HuH-7.5 (cell line): ENCODE measurements at regions not wholly inside any gene's neighbourhood (a gene's known extent, or its start where the extent isn't known, plus 50 kb on each side); places are given as distances from the start of the nearest gene placed in this dataset.

Experiments
- DNase-seq: peaks from one replicate; pipeline ENCODE4 v3.0.0; 2011; ENCODE audit warnings: low spot score

DNA sequence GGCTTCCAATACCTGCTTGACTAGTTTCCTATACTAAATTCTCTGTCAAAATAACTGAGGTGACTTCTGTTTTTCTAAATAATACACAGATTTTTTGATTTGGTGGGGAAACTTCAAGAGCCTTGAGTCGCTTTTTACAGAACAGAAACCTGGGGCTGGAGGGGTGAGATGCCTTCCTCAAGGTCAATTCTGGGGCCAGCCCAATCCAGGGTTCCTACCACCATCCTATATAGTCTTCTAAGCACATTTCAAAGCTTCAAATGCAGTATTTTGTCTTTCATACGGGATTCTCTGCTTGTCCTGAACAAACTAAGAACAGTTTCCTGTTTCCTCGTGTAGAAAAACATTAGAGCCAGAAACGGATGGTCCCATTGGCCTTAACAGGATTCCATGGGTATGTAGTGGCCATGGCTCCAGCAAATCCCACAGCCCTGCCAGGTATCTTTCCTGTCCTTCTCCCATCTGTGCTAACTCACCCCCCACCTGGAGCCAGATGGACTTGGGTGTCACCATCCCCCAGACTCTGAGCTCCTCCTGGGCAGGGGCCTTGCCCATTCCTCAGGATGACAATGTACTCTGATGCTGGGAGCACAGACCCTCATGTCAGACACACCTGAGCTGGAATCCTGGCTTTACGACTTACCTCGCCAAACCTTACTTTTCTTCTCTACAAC lies 146.9 kb downstream of the KLF13 start:
- no peak for DNase-seq

GRCh38 chr15:31474059-31474868 lies 147.6 kb downstream of the KLF13 start:
- no peak for DNase-seq

- no peak for DNase-seq
These were observed 149.7 kb downstream of the KLF13 start for GRCh38 chr15:31476236-31476810.

GRCh38 chr15:31476866-31477265 lies 150.2 kb downstream of the KLF13 start:
- DNase-seq, result no peak

- DNase-seq, result no peak
These were observed 150.7 kb downstream of the KLF13 start for GRCh38 chr15:31477301-31477700.

- DNase-seq, result no peak
These were observed 151.4 kb downstream of the KLF13 start for GRCh38 chr15:31477851-31478701.

DNA sequence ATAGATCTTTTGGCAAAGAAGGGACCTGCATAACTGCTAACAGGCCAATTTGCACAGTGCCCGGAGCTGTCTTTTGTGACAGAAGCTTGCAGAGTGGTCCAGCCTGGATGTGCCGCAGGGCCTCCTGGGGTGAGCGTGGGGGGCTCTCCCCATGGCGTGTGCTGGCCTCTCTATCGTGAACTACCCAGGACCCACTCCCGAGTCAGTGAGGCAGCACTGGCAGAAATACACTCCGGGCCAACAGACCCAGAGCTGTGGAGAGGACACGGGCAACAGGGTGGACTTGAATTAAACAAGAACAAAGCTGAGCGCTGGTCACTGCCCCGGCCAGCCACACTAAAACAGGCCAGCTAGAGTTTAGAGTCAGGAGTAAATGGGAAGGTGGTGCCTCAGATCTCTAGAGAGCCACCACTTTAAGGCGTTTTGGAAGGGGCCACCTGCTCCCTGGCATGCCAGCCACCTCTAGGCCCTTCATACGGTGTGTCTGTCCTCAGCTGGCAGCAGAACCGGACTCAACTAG lies 152.1 kb downstream of the KLF13 start:
- DNase-seq, result no peak

DNA sequence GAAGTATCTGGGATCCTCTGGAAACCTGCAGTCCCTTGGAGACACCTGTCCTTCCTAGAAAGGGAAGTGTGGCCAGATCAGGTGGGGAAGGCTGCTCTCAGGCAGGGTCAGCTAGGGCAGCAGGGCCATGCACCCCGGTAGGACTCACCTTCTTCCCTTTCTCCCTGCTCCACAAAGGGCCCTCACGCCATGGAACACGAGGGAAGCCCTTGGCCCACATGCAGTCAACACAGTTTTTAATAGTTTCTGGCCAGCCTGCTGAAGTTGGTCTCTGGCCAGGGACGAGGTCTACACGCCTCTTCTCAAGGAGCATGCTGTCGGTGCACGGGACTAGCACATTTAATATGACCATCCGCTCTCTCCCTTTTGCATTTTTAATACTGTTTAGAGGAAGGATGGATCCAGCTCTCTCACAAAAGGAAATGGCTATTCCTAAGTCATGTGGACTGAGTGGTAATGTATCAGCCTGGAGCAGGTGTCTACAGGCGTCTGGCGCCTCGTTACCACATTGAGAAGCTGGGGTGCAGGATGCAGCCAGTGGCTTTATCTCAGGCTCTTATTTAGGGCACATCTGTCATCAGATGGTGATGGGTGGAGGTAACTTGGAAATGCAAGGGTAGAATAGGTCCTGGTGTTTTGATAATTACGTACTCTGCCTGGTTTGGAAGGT lies 153.9 kb downstream of the KLF13 start:
- DNase-seq, result no peak

DNA sequence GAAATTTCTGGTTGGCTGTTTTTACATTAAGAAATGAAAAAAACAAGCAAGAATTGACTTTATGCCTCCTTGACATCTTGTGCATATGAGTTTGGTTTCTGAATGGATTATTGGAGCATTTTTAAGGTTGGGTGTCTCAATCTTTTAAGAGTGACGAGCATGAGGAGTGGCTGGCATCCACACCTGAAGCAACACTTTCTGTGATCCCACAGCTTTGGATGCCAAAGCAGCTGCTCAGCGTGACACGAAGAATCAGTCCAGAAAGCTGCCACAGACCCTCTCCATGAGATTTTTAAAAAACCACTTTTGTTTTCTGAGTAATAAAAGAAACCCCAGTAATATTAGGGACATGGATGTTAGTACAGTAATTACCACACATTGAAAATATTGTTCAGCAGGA lies 154.5 kb downstream of the KLF13 start:
- no peak for DNase-seq

DNA sequence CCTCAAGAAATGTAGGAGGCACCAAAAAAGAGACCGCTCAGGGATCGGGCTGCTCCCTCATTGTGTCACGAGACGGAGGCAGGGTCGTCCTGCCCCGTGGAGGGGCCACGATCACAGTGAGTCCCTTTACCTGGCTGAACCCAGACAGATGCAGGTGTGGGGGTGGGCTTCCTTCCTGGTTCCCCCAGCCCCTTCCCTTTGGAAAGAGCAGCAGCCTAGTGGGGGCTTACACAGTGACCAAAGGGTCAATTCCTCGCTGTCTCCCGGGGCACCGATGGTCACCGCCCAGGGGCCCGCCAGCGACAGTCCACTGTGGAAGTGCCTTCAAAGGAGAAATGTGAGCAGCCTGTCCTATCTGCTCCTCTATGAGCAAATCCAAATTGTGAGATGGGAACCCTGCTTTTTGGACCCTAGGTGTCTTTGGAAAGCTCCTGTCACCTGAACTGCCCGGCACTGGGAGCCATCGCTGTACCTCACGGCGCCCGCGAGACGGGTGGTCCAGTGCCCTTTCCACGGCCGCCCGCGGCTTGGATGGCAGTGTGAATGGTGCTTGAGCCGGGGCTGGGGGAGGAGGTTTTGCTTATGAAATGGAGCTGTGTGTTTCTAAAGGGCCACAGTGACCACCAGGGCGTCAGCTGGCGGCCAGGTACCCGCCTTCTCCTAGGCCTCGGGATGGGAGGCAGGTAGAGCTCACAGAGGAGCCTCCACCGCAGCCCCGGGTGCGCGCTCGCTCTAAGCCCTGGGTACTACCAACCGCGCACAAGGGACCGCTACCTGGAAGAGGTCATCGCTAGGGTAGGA lies 155.7 kb downstream of the KLF13 start:
- no peak for DNase-seq

DNA sequence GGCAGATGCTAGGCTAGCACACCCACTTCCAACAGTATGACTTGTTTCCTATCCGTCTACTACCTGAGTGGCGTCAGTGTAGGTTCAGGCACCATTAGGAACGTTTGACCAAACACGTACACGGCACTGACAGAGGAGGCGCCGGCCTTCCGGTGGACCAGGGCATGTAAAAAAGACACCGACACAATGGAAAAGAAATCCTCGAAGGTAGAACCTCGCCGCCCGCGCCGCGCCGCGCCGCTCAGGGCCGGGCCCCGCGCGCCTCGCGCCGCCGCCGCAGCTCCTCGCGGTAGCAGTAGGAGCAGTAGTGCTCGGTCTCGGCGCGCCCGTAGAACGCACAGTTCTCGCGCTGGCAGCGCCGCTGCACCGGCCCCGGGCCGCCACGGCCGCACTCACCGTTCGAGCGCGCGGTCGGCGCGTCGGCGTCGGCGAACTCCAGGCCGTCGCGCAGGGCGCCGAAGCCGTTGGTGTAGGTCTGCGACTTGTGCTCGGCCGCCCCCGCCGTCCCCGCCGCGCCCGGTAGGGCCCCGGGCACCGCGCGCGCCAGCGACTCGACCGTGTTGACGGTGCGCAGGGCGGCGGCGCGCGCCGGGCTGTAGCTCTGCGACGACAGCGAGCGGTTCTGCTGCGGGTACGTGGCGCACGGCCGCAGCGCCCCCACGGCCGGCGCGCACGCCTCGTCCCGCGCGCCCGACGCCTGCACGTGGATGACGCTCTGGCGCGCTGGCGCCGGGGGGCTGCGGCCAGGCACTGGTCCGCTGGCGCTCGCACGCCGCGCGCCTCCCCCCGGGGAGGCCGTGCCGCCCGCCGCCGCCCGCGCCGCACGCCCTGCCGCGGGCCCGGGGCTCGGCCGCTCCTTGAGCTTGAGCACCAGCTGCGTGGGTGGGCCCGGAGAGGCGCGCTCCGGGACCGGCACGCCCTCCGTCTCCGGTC lies 156.7 kb downstream of the KLF13 start:
- DNase-seq, result no peak

- DNase-seq, result no peak
These were observed 157.6 kb downstream of the KLF13 start for GRCh38 chr15:31483986-31484951.

GRCh38 chr15:31484986-31485385 lies 158.4 kb downstream of the KLF13 start:
- DNase-seq, result no peak

- no peak for DNase-seq
These were observed 158.8 kb downstream of the KLF13 start for GRCh38 chr15:31485431-31485830.

DNA sequence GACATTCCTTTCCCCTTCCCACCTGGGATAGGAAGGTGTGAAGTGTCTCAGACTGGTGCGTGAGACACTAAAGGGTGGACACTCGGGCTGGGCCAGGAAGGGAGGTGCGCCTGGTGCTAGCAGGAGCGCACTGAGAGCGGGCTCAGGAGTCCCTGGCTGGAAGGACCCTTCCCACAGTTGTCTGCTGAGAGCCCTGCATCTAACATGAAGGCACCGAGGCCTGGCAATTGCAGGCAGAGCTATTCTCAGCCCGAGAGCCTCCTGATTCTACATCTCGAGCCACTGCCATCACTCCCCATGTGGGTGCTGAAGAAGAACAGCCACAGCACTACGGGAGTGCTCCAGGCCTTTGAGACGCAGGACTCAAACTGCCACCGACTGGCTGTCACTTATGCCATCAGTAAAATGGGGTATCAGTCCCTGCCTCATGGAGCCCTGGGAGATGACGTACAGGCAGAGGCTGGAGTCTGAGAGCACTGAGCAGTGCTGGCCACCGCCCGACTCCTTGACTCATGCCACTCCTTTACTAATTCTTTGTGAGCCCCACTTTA lies 159.4 kb downstream of the KLF13 start:
- no peak for DNase-seq

- no peak for DNase-seq
These were observed 159.9 kb downstream of the KLF13 start for GRCh38 chr15:31486506-31486905.

DNA sequence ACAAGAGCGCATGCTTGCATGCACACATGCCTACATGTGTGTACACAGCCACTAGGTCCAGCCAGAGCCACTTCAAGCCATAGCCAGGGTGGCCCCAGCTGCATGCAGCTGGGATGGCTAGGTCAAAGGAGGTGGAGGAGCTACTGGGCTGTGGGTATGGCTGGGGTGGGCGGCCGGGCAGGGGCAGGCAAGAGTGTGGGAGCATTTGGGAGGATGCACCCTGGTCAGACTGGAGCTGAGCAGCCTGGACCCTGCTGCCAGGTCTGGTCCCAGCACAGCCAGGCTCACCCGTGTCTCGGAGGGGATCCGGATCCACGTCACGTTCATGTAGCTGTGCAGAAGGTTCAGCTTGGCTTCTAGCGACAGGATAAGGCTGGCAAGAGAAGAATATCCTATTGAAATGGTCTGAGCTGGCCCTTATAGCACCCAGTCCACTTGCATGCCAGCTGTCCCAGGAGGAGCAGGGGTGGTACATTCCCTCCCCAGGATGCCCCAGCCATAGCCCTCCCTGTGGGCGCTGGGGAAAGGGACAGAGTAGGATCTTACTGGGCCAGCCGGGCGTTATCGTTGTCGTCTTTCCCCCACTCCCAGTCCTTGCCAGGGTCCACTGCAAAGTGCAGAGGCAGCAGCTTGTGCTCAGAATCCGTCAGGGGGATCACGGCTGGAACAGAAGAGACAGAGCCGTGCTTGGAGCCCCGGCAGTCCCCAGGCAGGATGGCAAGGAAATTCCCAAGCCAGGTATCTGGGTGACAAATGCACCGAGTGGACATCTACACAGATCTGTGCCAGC lies 160.5 kb downstream of the KLF13 start:
- no peak for DNase-seq
